ENCODE measurements at regions not wholly inside any gene's neighbourhood (a gene's known extent, or its start where the extent isn't known, plus 50 kb on each side); places are given as distances from the start of the nearest gene placed in this dataset.

GRCh38 chr2:120441744-120442471, 96.0 kb downstream of the INHBB start:
- no peak for DNase-seq

- no peak for DNase-seq
These were observed 96.6 kb downstream of the INHBB start for GRCh38 chr2:120442541-120442922.

- DNase-seq: no peak
These were observed 97.1 kb downstream of the INHBB start for GRCh38 chr2:120442923-120443571.

DNA sequence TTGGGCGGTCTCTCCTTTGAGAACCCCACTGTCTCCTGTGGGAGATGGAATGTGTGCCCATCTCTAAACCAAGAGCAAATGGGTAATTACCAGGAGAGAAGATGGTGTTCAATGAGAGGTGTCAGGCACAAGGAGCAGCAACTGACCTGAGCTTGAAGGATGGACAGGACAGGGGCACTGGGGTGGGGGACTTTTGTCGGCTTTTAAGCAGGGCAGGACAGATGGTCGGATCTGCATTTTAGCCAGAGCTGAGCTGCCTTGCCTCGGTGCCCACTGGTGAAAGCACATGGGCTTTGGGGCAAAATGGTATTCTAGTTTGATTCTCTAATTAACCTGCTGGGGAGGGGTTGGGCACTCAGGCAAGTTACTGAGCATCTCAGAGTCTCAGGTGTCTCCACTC, 98.0 kb downstream of the INHBB start:
- no peak for DNase-seq

- DNase-seq: no peak
These were observed 98.8 kb downstream of the INHBB start for GRCh38 chr2:120444691-120445240.

- no peak for DNase-seq
These were observed 99.7 kb downstream of the INHBB start for GRCh38 chr2:120445449-120446143.

- no peak for DNase-seq
These were observed 100.5 kb downstream of the INHBB start for GRCh38 chr2:120446236-120447126.

DNA sequence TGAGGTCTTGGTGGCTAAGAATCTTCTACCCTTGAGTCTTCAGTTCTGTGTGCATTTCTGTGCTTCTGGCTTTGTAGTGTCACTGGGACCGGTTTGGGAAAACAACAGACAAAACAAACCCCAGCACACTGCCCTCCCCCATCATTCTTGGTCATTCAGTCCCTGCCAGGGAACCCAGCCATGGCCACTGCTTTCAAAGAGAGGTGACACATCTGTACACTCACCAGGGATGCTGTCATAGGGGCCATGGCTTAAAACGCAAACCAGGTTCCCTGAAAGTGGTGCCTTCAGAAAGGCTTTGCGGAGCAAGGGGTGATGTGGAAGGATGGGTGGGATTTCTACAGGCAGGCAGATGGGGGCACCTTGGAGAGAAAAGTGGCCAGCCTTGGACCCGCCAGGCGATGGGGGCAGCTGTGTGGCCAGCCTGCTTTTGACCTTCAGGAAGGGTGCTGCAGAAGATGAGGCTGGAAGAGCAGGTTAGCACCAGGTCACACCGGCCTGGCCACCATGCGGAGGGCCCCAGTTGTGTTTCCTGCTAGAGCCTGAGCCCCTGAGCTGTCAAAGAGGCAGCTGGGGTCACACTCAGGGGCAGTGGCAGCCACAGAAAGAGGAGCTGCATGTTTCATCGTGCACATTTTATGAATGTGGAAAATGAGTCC, 101.3 kb downstream of the INHBB start:
- DNase-seq: no peak

DNA sequence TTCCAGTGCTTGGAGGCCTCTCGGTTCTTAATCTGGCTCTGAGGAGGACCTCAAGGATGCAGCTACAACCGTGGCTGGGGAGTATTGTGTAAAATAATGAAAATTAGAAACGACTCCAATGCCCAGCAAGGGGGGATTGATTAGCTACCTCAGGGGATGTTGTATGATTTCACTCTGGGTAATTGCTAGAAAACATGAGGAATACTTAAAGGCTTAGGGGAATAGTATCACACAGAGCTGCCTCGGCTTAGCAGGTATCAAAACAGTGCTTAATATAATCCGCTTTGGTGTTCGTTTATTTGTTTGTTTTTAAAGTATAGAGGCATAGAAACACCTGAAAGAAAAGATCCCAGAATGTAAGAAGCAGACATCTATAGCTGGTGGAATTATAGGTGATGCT, 102.5 kb downstream of the INHBB start:
- DNase-seq: no peak

- no peak for DNase-seq
These were observed 103.2 kb downstream of the INHBB start for GRCh38 chr2:120448961-120449810.

DNA sequence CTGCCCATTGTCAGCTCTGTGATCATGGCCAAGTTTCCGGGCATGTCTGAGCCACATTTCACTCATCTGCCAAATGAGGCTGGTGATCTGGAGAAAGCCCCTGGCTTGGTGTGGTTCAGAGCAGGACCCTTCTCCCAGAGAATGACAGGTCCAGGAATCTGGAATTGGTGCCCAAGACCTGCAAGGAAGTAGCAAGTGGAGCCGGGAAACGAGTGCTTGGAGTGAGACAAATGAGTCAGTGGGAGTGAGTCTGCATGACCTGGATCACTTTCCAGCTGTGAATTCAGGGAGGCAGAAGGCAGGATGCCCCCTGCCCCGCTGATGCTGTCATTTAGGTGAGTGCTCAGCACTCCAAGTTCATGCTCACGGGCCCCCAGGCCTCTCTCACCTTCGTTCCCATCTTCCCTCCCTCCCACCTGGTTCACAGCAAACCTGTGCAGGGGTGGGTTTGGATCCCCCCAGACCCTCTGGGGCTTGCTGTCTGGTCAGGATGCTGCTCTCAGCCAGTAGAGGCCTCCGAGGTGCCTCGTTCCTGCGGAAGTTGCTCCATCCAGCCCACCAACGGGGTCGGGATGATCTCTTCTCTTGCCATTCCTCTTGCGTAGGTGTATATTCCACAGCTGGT, 104.4 kb downstream of the INHBB start:
- DNase-seq: no peak

- DNase-seq: no peak
These were observed 105.4 kb downstream of the INHBB start for GRCh38 chr2:120451334-120451733.

DNA sequence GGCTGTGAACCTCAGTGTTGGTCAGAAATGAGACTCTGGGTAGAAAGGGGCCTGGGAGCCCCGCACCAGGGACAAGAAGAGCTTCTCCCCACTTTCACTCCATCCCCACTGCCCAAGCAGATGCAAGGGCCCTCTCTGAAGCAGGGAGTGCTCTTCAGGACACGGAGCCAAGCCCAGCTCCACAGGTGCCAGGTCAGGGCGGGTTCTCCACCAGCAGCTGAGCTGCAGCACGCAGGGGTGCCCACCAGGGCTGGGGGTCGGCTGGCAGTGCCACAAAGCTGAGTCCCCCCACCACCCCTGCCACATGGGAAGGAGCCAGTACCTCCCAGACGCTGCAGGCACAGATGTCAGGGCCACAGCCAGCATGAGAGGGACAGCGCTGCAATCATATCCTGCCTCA, 106.2 kb downstream of the INHBB start:
- DNase-seq: no peak

GRCh38 chr2:120452945-120453634, 107.2 kb downstream of the INHBB start:
- no peak for DNase-seq

DNA sequence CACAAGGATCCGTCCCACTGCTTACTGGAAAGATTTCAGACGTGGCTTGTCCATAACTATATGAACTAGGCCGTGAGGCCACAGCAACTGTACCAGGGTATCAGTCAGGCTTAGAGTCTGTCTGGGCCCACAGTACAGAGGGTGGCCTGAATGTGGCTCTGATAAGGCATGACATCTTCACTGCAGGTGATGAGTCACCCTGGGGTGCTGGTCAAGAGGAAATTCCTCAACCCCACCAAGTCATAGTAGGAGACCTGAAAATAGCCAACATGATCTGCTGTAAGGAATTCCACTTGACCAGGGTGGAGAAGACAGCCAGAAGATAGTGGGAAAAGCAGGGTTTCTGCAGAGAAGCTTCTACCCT, 107.7 kb downstream of the INHBB start:
- DNase-seq: no peak

GRCh38 chr2:120454654-120455385, 108.9 kb downstream of the INHBB start:
- no peak for DNase-seq

GRCh38 chr2:120455390-120455789, 109.5 kb downstream of the INHBB start:
- no peak for DNase-seq

- no peak for DNase-seq
These were observed 110.9 kb downstream of the INHBB start for GRCh38 chr2:120456867-120457266.

DNA sequence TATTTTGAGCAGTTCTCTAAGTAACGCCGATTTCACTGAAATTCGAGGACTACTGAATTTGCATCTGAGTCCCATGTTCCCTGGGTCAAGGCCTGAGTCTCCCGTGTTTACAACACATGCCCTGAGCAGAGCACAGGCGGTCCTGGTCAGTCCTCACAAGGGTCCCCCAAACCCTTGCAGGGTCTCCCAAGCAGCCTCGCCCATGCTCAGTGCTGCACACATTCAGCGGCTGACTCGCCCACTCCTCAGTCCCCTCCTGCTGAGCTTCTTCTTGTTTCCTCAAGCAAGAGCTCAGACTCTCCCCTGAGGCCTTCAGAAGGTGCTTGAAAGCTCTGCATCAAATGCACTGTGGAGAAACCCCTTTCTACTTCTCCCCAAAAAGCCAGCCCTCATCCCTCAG, 114.6 kb downstream of the INHBB start:
- DNase-seq: no peak

GRCh38 chr2:120461092-120461491, 115.2 kb downstream of the INHBB start:
- no peak for DNase-seq

All from NCI-H2227 treated with DMSO at 0.1 percent for 48 hours (cell line).